ENCODE measurements at regions not wholly inside any gene's neighbourhood (a gene's known extent, or its start where the extent isn't known, plus 50 kb on each side); places are given as distances from the start of the nearest gene placed in this dataset.

DNA sequence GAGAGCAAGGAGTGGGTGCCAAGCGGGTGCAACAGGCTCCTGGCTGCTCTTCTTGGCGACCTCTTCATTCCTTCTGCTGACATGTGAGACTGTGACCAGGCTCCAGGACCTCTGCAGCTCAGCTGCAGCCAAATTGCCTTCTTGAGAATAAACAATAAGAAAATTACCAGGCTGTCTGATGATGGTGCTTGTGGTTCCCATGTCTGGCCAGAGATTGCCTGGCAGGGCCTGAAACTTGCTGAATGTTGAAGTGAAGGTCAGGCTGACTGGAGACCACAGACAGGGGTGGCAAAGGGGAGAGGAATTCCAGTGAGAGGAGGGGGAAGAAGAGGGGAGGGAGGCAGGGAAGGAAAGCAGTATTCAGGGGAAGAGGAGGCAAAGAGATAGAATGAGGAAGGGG lies 497.4 kb upstream of the PODXL start:
- TF ChIP-seq, protein P1, sequence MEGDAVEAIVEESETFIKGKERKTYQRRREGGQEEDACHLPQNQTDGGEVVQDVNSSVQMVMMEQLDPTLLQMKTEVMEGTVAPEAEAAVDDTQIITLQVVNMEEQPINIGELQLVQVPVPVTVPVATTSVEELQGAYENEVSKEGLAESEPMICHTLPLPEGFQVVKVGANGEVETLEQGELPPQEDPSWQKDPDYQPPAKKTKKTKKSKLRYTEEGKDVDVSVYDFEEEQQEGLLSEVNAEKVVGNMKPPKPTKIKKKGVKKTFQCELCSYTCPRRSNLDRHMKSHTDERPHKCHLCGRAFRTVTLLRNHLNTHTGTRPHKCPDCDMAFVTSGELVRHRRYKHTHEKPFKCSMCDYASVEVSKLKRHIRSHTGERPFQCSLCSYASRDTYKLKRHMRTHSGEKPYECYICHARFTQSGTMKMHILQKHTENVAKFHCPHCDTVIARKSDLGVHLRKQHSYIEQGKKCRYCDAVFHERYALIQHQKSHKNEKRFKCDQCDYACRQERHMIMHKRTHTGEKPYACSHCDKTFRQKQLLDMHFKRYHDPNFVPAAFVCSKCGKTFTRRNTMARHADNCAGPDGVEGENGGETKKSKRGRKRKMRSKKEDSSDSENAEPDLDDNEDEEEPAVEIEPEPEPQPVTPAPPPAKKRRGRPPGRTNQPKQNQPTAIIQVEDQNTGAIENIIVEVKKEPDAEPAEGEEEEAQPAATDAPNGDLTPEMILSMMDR (IDR thresholded peaks at IDR 0.05), result no peak
- TF ChIP-seq ELF1 (IDR thresholded peaks at IDR 0.05) (no peak), USF1 (IDR thresholded peaks at IDR 0.05; ENCODE audit: borderline replicate concordance, low read depth) (no peak), SIN3A (IDR thresholded peaks at IDR 0.05; ENCODE audit: borderline replicate concordance, low read depth, low read length) (no peak), TAF1 (IDR thresholded peaks at IDR 0.05; ENCODE audit: borderline replicate concordance, low read depth, low read length) (no peak), YY1 (IDR thresholded peaks at IDR 0.05; ENCODE audit: low read depth) (no peak), RAD21 (IDR thresholded peaks at IDR 0.05; ENCODE audit: low read length) (no peak), EP300 (IDR thresholded peaks at IDR 0.05; ENCODE audit: borderline replicate concordance in 1 of 2, low read depth in 1 of 2, low read length in 1 of 2) (no peak), RCOR1 (IDR thresholded peaks at IDR 0.05; ENCODE audit: low read length) (no peak), POLR2AphosphoS5 (IDR thresholded peaks at IDR 0.05; ENCODE audit: low read depth, low read length) (no peak)
- TF ChIP-seq, protein P2, sequence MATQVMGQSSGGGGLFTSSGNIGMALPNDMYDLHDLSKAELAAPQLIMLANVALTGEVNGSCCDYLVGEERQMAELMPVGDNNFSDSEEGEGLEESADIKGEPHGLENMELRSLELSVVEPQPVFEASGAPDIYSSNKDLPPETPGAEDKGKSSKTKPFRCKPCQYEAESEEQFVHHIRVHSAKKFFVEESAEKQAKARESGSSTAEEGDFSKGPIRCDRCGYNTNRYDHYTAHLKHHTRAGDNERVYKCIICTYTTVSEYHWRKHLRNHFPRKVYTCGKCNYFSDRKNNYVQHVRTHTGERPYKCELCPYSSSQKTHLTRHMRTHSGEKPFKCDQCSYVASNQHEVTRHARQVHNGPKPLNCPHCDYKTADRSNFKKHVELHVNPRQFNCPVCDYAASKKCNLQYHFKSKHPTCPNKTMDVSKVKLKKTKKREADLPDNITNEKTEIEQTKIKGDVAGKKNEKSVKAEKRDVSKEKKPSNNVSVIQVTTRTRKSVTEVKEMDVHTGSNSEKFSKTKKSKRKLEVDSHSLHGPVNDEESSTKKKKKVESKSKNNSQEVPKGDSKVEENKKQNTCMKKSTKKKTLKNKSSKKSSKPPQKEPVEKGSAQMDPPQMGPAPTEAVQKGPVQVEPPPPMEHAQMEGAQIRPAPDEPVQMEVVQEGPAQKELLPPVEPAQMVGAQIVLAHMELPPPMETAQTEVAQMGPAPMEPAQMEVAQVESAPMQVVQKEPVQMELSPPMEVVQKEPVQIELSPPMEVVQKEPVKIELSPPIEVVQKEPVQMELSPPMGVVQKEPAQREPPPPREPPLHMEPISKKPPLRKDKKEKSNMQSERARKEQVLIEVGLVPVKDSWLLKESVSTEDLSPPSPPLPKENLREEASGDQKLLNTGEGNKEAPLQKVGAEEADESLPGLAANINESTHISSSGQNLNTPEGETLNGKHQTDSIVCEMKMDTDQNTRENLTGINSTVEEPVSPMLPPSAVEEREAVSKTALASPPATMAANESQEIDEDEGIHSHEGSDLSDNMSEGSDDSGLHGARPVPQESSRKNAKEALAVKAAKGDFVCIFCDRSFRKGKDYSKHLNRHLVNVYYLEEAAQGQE (IDR thresholded peaks at IDR 0.05; ENCODE audit: low read depth, low read length), result no peak

All from SK-N-SH (cell line).